NB4 (cell line): ENCODE measurements at regions not wholly inside any gene's neighbourhood (a gene's known extent, or its start where the extent isn't known, plus 50 kb on each side); places are given as distances from the start of the nearest gene placed in this dataset.

Source experiments
- MYC ChIP-seq: IDR thresholded peaks from 2 replicates; pipeline ENCODE4 v1.6.1; 2011; ENCODE audit warnings: low read depth, low read length
- POLR2A ChIP-seq: IDR thresholded peaks from 2 replicates; pipeline ENCODE4 v1.6.1; 2011; ENCODE audit warnings: mild to moderate bottlenecking; ENCODE audit not compliant: insufficient read length; ENCODE audit errors: extremely low read depth
- TF ChIP-seq, protein P1 (sequence below): IDR thresholded peaks from one replicate; pipeline ENCODE4 v1.5.1; 2012; ENCODE audit warnings: low read depth, low read length

DNA sequence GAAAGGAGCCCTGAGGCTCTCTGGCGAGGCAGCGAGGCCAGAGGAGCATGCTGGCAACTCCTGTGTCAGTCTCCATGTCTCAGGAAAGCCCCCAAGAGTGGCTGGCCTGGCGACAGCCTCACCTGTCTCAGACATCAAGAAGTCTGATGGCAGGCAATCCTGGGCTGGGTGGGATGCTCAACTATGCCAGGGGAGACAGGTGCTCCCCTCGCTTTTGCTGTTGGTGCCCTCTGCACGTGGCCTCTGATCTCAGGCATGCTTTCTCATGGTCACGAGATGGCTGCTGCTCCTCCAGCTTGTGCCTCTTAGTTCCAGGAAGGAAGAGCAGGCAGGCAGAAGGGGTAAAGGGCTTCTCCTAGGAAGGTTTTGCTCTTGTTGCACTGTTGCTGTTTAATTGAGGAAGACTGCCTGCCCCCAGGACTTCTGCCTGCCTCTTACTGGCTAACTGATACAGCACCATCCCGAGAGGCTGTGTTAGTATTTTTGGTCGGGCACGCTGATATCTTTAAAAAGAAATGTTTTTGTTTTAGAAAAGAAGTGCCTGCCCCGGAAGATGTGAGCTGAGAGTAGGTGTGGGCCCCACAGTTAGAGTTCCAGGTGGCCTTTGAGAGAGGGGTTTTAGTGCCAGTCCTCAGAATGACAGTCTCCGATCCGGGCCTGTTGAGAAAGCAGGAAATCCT is 344.8 kb upstream of the HS6ST1 start:
- TF ChIP-seq POLR2A: no peak
- TF ChIP-seq, protein P1, sequence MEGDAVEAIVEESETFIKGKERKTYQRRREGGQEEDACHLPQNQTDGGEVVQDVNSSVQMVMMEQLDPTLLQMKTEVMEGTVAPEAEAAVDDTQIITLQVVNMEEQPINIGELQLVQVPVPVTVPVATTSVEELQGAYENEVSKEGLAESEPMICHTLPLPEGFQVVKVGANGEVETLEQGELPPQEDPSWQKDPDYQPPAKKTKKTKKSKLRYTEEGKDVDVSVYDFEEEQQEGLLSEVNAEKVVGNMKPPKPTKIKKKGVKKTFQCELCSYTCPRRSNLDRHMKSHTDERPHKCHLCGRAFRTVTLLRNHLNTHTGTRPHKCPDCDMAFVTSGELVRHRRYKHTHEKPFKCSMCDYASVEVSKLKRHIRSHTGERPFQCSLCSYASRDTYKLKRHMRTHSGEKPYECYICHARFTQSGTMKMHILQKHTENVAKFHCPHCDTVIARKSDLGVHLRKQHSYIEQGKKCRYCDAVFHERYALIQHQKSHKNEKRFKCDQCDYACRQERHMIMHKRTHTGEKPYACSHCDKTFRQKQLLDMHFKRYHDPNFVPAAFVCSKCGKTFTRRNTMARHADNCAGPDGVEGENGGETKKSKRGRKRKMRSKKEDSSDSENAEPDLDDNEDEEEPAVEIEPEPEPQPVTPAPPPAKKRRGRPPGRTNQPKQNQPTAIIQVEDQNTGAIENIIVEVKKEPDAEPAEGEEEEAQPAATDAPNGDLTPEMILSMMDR: no peak
- TF ChIP-seq MYC: no peak
